KBM-7 (cell line): ENCODE measurements at regions not wholly inside any gene's neighbourhood (a gene's known extent, or its start where the extent isn't known, plus 50 kb on each side); places are given as distances from the start of the nearest gene placed in this dataset.

ENCODE experiments used
- DNase-seq: peaks from one replicate; pipeline ENCODE4 v3.0.0-alpha.2; 2015
- in situ Hi-C: fragments of 300-500 bp; cut with MboI; formaldehyde crosslinking; loops from 2 replicates; pipeline ENCODE4 v1.14.3; 2020; ENCODE audit warnings: low sequenced_read_pairs, low pct_unique_long_range_greater_than_20kb, mixed read lengths

DNA sequence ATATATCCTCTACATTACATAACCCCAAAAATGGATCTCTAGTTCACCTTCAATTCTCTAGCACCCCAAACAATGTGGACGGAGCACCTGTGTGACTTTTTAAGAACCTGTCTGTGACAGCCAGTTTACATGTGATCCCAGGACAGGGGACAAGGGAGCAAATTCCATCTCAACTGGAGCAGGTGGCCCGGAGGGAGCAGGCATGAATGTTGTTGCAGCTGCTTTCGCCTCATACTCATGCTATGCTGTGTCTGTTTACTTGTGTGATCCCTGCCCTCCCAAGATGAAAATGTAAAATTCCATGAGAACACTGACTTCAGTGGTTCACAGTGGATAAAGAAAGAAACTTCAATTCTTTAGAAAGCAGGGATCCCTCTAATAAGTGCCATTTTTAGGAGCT, 600.3 kb downstream of the CDH26 start:
- in situ Hi-C loops = no loop called here
- DNase-seq = no peak

DNA sequence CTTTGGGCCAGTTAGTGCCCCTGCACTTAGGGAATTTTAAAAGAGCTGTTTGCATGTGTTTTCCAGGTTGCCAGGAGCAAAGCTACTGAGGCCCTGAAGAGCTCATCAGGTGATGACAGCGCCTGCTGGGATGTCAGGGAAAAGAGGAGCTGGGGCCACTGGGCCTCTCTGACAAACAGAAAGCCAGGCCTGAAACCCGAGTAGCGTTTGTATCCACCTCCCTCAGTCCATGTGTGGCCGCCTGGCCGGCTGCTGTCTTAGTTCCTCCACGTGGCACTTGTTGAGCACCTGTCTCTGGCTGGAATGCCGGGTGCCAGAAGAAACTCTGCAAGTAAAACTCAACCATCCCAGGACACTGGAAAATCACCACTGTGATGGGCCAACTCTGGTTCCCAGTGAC, 601.2 kb downstream of the CDH26 start:
- in situ Hi-C loops = no loop called here
- DNase-seq = no peak

DNA sequence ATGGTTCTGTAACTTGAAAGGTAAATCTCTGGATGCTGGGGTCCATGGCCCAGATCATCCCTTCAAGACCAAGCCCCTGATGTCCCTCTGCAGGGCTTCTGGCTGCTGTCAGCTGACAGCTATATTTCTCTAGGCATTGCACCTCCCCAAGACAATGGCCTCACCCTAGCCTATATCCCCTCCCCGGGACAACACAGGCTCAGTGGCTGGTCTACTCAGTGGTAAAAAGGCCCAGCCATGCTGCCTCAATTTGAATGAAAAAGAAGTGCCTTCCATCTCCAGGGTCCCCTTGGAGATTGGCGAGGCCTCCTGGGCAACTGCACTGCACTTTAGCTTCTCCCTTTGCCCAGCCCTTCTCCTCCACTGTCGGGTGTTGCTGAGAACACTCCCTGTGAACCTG, 602.8 kb downstream of the CDH26 start:
- no peak for DNase-seq
- in situ Hi-C loops = no loop called here

DNA sequence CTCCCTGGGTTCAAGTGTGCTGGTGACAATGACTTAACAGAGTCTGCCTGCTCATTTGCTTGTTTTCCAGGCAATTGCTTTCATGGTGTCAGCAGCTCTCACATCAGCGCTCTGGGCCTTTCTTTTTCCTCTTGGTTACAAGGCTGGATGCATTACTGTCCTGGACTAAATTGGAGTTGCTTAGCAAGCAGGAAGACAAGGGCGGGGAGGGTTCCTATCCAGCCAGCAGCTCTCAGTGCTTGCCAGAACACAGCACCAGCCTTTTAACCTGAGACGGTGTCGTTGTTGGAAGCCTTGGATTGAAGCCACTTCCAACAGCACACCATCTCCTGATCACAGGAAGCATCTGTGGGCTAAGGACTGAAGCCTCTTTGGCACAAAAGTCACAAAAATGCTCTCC, 606.9 kb downstream of the CDH26 start:
- in situ Hi-C loops = no loop called here
- DNase-seq = no peak

DNA sequence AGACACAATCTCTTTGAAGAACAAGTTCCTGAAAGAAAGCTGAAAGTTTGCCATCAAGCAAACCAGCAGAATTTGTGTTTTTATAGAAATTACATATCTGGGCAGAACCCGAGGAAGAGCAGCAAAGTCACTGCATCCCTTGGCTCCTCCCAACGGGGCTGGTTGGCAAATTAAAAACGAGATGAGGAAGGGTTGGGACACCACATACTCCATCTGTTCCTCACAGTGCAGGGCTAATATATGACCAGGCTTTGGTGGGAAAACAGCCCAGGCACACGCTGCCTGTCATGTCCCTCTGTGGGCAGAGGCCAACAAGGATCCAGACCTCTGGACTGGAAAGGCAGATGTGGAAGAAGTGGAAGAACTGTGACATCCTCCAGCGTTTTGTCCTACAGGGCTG, 607.3 kb downstream of the CDH26 start:
- DNase-seq = no peak
- in situ Hi-C loops = no loop called here

DNA sequence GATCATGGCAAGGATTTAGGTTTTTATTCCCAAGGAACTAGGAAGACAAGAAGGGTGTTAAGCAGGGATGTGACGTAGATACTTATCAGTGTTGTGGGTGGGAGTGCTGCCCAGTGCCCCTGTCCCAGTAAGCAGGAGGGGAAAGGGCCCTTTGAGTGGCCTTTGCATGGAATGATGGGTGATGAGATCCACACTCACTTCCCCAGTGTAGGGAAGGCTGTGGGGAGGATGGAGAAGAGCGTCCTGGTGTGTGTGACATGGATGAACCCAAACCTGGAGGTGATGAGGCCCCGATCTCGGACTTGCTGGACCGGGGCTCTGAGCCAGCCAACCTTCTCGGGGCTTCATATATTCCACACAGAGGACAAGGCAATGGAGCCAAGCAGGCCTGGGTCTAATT, 610.9 kb downstream of the CDH26 start:
- in situ Hi-C loops = no loop called here
- DNase-seq = no peak

DNA sequence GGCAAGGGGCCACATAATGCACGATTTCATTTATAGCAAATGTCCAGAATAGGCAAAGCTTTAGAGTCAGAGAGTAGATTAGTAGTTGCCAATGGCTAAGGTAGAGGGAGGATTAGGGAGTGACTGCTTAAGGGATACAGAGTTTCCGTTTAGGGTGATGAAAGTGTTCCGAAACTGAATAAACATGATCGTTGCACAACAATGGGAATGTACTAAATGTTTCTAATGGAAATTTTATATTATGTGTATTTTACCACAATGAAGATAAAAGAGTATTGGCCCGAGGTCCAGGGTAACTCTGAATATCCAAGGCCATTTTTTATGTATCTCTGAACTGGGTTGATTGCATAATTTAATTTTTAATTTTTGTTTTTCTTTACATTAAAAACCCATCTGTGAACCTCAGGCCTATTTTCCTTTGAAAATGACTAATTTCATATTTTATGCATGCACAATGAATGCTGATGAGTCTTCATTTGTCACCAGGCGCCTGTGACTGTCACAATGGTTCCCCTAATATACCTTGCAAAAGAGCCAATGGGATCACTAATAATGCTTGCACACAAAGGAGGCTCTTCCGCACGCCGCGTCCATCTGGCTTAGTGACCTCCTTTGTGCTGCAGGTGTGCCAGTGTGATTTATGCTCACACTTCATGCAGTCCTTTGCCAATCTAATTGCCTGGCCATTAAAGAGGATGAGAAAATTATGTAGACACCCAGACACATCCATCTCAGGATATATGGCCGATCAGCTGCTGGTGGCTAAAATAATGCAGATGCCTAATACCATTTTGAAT, 612.5 kb downstream of the CDH26 start:
- in situ Hi-C loops = no loop called here

DNA sequence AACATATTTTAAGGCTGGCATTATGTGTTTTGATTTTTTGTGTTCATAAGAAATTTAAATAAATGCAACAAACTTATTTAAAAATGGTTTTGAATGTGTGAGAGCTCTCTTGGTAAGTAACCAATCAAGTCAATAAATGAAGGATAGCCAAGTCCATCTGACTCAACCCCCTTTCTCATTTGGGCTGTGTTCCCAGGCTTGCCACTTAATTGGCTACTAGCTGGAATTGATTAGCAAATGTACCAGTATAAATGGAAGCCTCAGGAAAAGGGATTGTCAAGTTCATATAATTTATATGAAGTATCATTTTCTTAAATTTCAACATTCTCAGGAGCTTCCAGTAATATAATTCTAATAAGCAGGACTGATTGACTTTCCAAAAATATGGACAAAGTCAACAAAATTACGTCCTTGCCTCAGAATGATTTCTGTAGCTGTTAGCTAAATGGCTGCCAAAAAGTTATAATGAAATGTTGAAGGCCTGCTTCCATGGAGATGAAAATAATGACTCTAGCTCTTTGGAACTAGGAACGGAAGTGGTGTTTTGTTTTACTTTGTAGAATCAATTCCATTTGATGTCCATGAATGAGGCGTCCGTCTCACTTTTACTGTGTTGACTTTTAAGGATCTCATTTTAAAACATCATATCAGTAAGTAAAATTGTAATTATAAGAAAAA, 614.9 kb downstream of the CDH26 start:
- DNase-seq = no peak
- in situ Hi-C loops = no loop called here

More for the DNA sequence above, 612.5 kb downstream of the CDH26 start:
- DNase-seq = no peak

DNA sequence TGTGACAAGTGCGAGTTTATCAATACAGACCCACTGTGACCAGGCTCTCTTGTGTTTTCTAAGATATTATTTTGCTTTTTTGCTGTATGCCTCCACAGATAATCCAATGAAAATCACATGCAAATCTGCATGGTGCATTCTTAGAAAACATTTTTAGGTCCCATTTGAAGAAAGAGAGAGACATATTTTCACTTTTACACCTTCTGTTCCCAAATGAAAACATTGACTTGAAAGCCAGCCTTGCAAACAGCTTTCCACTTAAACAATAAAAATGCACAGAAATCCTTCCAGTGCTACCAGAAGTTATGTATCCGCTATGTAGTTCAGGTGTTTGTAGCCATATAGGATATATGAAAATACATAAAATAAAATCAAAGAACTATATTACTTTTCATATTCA, 618.0 kb downstream of the CDH26 start:
- DNase-seq = no peak
- in situ Hi-C loops = no loop called here

DNA sequence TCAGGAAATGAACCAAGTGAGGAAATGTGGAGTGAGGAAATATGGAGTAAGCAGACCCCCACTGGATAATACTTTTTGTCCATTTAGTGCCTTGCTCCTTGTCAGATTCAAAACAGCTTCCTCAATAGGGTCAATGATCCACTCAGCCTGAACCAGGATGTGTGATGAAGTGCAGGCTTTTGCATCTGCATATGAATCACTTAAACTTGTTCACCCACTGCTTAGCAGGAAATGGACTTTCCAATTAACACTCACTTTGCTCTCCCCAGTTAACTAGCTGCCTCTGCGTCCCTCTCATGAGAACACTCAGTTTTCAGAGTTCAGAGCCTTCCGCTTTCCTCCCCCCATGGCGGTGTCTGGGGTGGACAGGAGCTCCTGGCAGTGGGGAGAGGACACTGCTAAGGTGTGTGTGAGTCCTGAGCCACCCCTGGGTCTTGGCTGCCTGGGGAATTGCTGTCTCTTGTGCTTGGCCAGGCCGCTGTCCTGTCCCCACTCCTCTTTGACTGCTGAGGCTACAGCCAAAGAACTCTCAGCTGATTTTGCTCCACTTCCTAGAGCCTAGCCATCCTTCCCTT, 621.8 kb downstream of the CDH26 start:
- no peak for DNase-seq
- in situ Hi-C loops = no loop called here

DNA sequence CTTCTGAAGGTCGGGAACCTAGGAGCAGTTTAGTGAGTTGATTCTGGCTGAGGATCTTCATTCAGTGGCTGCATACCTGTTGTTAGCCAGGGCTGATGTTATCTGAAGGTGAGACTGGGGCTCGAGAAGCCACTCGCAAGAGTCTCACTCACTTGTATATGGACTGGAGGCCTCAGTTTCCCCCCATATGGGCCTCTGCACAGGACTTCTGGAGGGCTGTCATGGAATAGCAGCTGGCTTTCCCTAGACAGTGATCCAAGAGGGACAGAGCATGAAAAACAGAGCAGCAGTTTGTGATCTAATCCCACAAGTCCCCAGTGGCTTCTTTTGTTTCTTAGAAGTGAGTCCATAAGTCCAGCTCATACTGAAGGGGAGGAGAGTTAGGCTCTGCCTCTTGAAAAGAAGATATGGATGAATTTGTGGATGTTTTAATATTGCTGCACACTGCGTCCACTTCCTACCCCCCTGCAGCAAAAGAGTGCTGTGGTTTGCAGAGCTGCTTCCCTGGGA, 623.4 kb downstream of the CDH26 start:
- in situ Hi-C loops = no loop called here
- no peak for DNase-seq

DNA sequence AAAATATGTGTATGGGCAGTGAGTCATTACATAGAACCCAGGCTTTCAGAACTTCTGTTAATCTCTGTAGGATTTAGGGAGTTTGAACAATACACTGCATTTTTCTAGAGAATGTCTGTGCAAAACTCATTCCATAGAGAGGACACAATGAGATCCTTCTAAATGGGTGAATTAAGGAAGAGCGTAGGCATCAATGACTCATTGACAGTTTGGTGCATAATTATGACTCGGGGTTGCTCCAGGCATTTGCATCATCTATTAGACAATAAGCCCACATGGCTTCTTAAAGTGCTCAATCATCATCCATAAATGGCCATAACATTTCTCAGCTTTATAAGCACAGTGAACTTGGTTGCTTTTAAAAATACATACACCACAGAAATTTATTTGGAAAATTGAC, 625.5 kb downstream of the CDH26 start:
- in situ Hi-C loops = no loop called here
- no peak for DNase-seq

DNA sequence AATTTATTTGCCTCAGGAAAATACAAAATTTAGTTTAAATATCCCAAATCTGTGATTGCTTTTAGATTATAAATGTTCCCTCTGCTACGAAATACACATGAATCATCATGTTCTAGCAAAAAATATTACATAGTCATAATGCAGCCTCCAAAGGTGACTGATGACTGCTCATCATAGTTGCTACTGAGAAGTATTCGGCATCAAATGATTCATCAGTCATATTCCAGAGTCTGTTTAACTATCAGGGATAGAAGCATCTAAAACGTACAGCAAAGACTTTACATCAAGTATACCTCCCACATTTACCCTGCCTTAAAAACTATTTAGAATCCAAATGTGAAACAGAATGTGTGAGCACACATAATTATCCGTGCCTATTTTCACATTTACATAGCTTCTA, 626.0 kb downstream of the CDH26 start:
- in situ Hi-C loops = no loop called here
- DNase-seq = no peak

DNA sequence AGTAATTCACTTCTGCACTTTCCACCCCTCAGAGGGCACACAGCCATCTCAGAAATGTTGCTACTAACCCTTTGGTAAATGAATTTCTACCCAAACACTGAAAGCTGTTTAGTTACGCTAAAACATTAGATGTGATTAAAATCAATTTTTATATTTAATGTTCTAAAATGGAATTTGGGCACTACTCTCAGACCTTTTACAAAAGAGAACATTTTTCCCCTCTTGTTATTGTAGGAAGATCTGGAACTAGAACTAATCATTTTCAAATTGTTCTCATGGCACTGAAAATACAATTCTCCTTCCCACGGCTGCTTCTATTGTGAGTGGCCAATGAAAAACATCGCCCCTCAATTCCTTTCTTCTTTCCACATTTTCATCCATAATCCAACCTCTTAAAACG, 627.4 kb downstream of the CDH26 start:
- DNase-seq = no peak
- in situ Hi-C loops = no loop called here

DNA sequence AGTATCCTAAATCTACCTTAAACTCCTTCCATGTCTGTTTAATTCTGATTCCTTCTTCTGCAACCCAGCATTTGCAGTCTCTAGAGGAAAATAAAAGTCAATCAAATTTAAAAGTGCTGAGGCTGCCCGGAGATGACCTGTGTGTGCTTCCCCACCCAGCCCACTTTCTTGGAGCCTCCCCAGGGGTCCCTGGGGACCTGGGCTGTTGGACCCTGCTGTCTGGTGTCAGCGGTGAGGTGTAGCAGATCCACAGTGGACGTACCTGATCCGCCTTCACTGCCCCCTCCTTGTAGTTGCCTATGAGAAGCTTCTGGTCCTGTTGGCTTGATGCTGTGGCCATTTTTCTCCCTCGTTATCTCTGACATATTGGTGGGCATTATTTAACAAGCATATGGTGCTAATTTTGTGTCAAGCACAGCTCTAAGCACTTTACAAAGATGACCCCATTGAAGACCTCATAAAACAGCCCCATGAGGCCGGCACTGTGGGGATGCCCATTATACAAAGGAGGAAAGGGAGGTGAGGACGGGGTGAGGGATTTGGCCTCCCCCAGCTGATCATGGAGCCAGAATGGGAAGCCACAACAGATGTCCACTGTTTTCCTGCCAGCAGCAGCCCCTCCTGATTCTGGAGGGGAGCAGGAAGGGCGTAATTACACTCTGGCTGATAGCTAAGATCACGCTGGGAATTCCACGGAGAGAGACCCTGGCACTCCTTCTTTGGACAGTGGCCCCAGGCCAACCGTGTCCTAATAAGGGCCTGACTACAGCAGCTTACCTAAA, 628.2 kb downstream of the CDH26 start:
- DNase-seq = no peak
- in situ Hi-C loops = no loop called here

DNA sequence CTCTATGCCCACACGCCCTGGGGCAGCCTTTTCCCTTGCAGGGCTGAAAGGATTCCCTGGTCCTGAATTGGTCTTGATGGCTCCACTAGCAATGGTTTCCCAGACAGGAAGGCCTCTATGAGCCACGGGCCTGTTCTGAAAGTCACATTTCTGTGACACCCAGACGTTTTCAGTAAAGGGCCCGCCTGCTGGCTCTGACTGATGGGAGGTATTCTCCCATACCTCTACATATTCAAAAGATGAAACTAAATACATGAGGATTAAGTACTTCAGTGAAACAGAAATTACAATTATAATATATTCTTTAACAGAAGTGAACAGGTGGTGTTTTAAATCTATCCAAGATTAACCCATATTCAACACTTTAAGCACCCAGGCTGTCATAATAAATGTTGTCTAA, 629.8 kb downstream of the CDH26 start:
- in situ Hi-C loops = no loop called here

DNA sequence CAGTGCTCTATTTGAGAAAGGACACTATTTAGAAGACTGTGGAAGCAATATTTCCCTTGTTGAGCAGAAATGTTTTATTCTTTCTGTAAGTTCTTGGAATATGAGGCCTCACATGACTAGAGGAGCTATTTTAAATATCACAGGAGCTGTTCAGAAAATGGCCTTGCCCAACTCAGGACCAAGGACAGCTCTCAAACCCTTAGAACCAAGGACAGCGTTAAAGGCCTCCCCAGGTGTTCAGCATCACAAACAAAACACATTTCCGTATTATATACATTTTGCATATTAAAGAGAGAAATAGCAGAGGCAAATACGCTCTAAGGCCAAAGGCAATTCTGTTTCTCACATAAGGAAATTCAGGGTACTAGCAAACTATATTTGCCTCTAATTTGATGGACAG, 631.4 kb downstream of the CDH26 start:
- DNase-seq = peak; percentile 27
- in situ Hi-C loops = no loop called here

More for the DNA sequence above, 629.8 kb downstream of the CDH26 start:
- no peak for DNase-seq

DNA sequence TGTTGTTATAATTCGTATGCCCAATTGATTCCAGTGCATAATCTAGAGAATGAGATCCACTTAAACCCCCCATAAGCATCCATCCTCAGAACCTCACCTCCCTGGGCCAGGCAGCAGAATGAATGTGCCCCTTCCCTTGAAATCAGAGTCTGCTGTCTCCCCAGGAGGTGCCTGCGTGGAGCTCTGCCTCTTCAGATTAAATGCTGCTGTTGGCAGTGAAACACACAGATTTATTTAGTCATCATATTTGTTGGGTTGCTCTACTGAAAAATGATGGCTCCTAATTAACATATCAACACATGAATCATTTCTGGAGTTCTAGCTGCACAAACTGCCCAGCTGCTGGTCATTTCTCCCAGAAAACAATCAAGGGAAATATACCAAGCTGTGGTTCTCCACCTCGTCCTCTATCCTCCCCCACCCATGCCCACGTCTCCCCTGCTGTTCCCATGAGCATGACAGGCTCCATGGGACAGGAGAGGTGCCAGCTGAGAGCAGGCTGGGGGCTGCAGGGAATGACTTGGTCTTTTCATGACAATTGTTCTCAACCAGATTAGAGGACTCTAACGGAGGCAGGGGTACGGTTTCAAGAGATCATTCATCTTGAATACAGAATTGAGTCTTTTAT, 633.1 kb downstream of the CDH26 start:
- no peak for DNase-seq
- in situ Hi-C loops = no loop called here

DNA sequence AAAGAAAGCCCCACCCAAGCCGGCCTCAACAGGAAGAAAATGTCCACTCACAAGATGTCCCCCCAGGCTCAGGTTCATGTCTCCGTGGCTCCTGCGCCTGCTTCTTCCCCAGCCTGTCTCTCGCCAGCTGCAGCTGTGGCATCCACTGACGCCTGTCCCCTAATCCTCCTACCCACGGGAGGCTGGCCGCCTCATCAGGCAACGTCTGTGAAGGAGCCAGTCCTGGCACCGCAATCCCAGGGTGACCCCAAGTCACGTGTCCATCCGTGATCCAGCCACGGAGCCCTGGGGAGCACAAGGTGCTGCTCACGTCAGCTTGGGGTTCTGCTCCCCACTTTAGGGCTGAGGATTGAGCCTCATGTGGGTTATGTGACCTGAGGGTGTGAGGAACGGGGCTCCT, 640.3 kb downstream of the CDH26 start:
- no peak for DNase-seq
- in situ Hi-C loops = no loop called here
